Mesendoderm (in vitro differentiated cells): ENCODE measurements at regions not wholly inside any gene's neighbourhood (a gene's known extent, or its start where the extent isn't known, plus 50 kb on each side); places are given as distances from the start of the nearest gene placed in this dataset.

Experiments used
- DNase-seq: peaks from one replicate; pipeline ENCODE4 v3.0.0; 2013
- H2AK5ac ChIP-seq: 2 replicates; pipeline ENCODE4 v1.6.1; 2013; ENCODE audit warnings: low read length, inconsistent platforms
- H2BK120ac ChIP-seq: 2 replicates; pipeline ENCODE4 v1.6.1; 2013; ENCODE audit warnings: low read depth, mild to moderate bottlenecking, low read length, moderate library complexity, mixed read lengths
- H2BK15ac ChIP-seq: replicated peaks from 2 replicates; pipeline ENCODE4 v1.6.1; 2013; ENCODE audit warnings: low read depth, mild to moderate bottlenecking, moderate library complexity
- H2BK5ac ChIP-seq: 2 replicates; pipeline ENCODE4 v1.6.1; 2013; ENCODE audit warnings: low read length, inconsistent platforms
- H3K18ac ChIP-seq: 2 replicates; pipeline ENCODE4 v1.6.1; 2013; ENCODE audit warnings: mild to moderate bottlenecking, low read length, mixed read lengths
- H3K23ac ChIP-seq: one replicate; pipeline ENCODE4 v1.6.1; 2013; ENCODE audit warnings: low read length
- H3K27ac ChIP-seq: 2 replicates; pipeline ENCODE4 v1.5.1; 2013; ENCODE audit warnings: low read depth, mild to moderate bottlenecking, inconsistent platforms, low read length, moderate library complexity
- H3K27me3 ChIP-seq: 2 replicates; pipeline ENCODE4 v1.6.1; 2013; ENCODE audit warnings: low read length, control low read depth, mild to moderate bottlenecking, inconsistent platforms; ENCODE audit not compliant: insufficient read depth, poor library complexity
- H3K36me3 ChIP-seq: 2 replicates; pipeline ENCODE4 v1.6.1; 2013; ENCODE audit warnings: low read length, inconsistent platforms; ENCODE audit not compliant: control insufficient read depth, insufficient read depth
- H3K4ac ChIP-seq: one replicate; pipeline ENCODE4 v1.6.1; 2013; ENCODE audit warnings: low read depth, mild to moderate bottlenecking, low read length, moderate library complexity
- H3K4me1 ChIP-seq: 2 replicates; pipeline ENCODE4 v1.6.1; 2013; ENCODE audit warnings: low read depth, low read length, inconsistent platforms; ENCODE audit not compliant: control insufficient read depth
- H3K4me2 ChIP-seq: 2 replicates; pipeline ENCODE4 v1.6.1; 2013; ENCODE audit warnings: low read length
- H3K4me3 ChIP-seq: 2 replicates; pipeline ENCODE4 v1.5.1; 2013; ENCODE audit warnings: mild to moderate bottlenecking, low read length
- H3K56ac ChIP-seq: one replicate; pipeline ENCODE4 v1.6.1; 2013; ENCODE audit warnings: low read length
- H3K79me1 ChIP-seq: 2 replicates; pipeline ENCODE4 v1.6.1; 2013; ENCODE audit warnings: low read length, inconsistent platforms
- H3K79me2 ChIP-seq: 2 replicates; pipeline ENCODE4 v1.6.1; 2013; ENCODE audit warnings: mild to moderate bottlenecking, low read length; ENCODE audit not compliant: control insufficient read depth, insufficient read depth
- H3K9ac ChIP-seq: 2 replicates; pipeline ENCODE4 v1.6.1; 2013; ENCODE audit warnings: low read length, inconsistent platforms
- H4K5ac ChIP-seq: one replicate; pipeline ENCODE4 v1.6.1; 2013; ENCODE audit warnings: low read length
- H4K8ac ChIP-seq: one replicate; pipeline ENCODE4 v1.6.1; 2013; ENCODE audit warnings: low read depth, mild to moderate bottlenecking, control low read depth, low read length, moderate library complexity
- WGBS: extraction: QIAGEN DNeasy Blood & Tissue Kit; methylation state at CpG from one replicate; pipeline ENCODE4 v1.1.7; 2013; ENCODE audit warnings: low lambda C conversion rate, missing lambda C conversion rate; ENCODE audit not compliant: insufficient coverage; ENCODE audit errors: extremely low coverage; 5-methylcytosine and 5-hydroxymethylcytosine counted together

DNA sequence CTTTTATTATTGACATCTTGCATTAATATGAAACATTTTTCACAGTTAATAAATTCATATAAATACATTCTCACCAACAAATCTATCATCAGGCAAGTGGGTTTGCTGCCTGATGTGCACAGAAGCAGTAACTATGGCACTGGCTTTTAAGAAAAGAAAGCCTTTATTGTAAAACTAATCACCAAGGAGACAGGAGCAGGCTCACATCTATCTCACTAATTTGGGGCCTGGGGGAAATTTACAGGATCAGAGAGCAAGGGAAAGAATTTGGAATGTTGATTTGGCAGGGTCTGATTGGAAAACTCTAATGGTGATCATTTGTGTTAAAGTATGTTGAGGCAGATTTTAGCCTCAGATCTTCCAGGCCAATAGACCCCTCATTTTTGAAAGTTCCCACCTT, 605.7 kb downstream of the POM121L12 start:
- Histone ChIP-seq H3K4me2 (no peak overlapping the region), H4K8ac (no peak overlapping the region), H4K5ac (no peak overlapping the region), H3K4me3 (no peak overlapping the region), H3K27me3 (no peaks in the 10 kb centered on the region), H3K56ac (no peak overlapping the region), H3K79me1 (no peaks in the 10 kb centered on the region), H3K18ac (no peak overlapping the region), H2BK120ac (no peak overlapping the region), H2BK5ac (no peak overlapping the region), H3K27ac (no peak overlapping the region), H2AK5ac (no peak overlapping the region), H3K4me1 (no peaks in the 10 kb centered on the region), H3K4ac (no peak overlapping the region), H3K79me2 (no peaks in the 10 kb centered on the region), H3K36me3 (no peaks in the 10 kb centered on the region), H2BK15ac (no peak overlapping the region), H3K9ac (no peak overlapping the region), H3K23ac (no peak overlapping the region)
- no peak for DNase-seq

DNA sequence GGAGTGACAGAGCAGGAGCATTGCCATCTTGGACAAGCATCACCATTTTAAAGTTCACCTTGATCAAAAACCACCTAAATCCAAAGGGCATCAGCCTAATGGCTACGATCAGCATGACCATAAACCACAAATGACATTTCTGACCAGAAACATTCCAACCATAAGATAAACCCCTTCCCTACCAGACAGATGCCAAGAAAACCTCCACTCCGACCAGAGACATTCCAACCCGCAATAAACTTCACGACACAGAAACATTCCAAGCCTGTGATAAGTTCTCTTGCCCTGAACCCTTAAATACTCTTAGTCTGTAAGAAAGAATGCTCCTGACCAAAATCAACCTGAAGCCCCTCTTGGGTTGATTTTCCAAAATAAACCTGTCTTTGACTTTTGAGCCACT, 606.9 kb downstream of the POM121L12 start:
- Histone ChIP-seq H3K9ac (no peak overlapping the region), H4K8ac (no peak overlapping the region), H3K79me2 (no peaks in the 10 kb centered on the region), H3K27ac (no peak overlapping the region), H3K4ac (no peak overlapping the region), H2BK120ac (no peak overlapping the region), H3K18ac (no peak overlapping the region), H3K4me3 (no peak overlapping the region), H3K4me1 (no peaks in the 10 kb centered on the region), H3K4me2 (no peak overlapping the region), H3K56ac (no peak overlapping the region), H3K79me1 (no peaks in the 10 kb centered on the region), H3K27me3 (no peaks in the 10 kb centered on the region), H3K23ac (no peak overlapping the region), H2BK15ac (no peak overlapping the region), H3K36me3 (no peaks in the 10 kb centered on the region), H4K5ac (no peak overlapping the region), H2BK5ac (no peak overlapping the region), H2AK5ac (no peak overlapping the region)
- DNase-seq = peak; percentile 30
- no CpG with 5 or more reads among the region's 4 CpGs for WGBS

DNA sequence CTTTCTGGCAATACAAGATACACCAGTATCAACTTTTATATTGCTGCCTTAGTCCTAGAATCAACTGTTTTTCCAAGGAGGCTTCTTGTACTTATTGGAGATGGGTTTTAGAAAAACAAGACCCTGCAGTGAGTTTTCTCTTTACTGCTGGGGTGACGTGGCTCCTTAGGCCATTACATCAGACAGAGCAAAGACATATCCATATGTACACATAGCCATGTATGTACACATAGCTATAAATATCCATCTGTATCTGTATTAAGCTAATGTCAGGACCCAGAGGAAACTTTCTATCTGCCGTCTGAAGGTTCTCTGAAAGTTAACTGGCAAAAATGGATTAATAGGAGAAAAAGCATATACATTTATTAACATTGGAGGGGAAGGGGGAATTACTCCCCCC, 607.4 kb downstream of the POM121L12 start:
- Histone ChIP-seq H2BK120ac (no peak overlapping the region), H3K4ac (no peak overlapping the region), H4K5ac (no peak overlapping the region), H2AK5ac (no peak overlapping the region), H3K4me1 (no peaks in the 10 kb centered on the region), H3K36me3 (no peaks in the 10 kb centered on the region), H3K56ac (no peak overlapping the region), H3K79me2 (no peaks in the 10 kb centered on the region), H3K18ac (no peak overlapping the region), H3K23ac (no peak overlapping the region), H4K8ac (no peak overlapping the region), H3K27me3 (no peaks in the 10 kb centered on the region), H3K4me2 (no peak overlapping the region), H3K79me1 (no peaks in the 10 kb centered on the region), H3K4me3 (no peak overlapping the region), H3K27ac (no peak overlapping the region), H2BK5ac (no peak overlapping the region), H2BK15ac (no peak overlapping the region), H3K9ac (no peak overlapping the region)
- WGBS = no CpG with 5 or more reads among the region's 2 CpGs
- no peak for DNase-seq

GRCh38 chr7:53656881-53657280, 621.4 kb downstream of the POM121L12 start:
- Histone ChIP-seq H2BK15ac (no peak overlapping the region), H3K56ac (no peak overlapping the region), H2BK120ac (no peak overlapping the region), H3K23ac (no peak overlapping the region), H4K5ac (no peak overlapping the region), H3K4ac (no peak overlapping the region), H4K8ac (no peak overlapping the region), H3K4me3 (no peak overlapping the region), H3K27ac (no peak overlapping the region), H2BK5ac (no peak overlapping the region), H3K79me2 (no peaks in the 10 kb centered on the region), H3K4me2 (no peak overlapping the region), H3K27me3 (peaks cover 2% of the 10 kb centered on the region), H3K9ac (no peak overlapping the region), H3K36me3 (no peaks in the 10 kb centered on the region), H3K18ac (no peak overlapping the region), H3K79me1 (no peaks in the 10 kb centered on the region), H2AK5ac (no peak overlapping the region), H3K4me1 (no peaks in the 10 kb centered on the region)
- no CpG with 5 or more reads among the region's 1 CpG for WGBS
- peak; percentile 27 for DNase-seq

GRCh38 chr7:53657586-53657985, 622.2 kb downstream of the POM121L12 start:
- H3K79me2 ChIP-seq = no peaks in the 10 kb centered on the region
- H3K27me3 ChIP-seq = peaks cover 2% of the 10 kb centered on the region
- H2BK5ac ChIP-seq = no peak overlapping the region
- no peaks in the 10 kb centered on the region for H3K36me3 ChIP-seq
- no peak overlapping the region for H3K18ac ChIP-seq
- no peak overlapping the region for H2BK120ac ChIP-seq
- H2BK15ac ChIP-seq = no peak overlapping the region
- DNase-seq = no peak
- no peak overlapping the region for H4K5ac ChIP-seq
- no peak overlapping the region for H3K4me2 ChIP-seq
- no peak overlapping the region for H3K9ac ChIP-seq
- no peak overlapping the region for H3K56ac ChIP-seq
- H2AK5ac ChIP-seq = no peak overlapping the region
- no CpG with 5 or more reads among the region's 1 CpG for WGBS
- H3K4me1 ChIP-seq = no peaks in the 10 kb centered on the region
- H3K23ac ChIP-seq = no peak overlapping the region
- H3K4ac ChIP-seq = no peak overlapping the region
- H3K27ac ChIP-seq = no peak overlapping the region
- no peak overlapping the region for H3K4me3 ChIP-seq
- H4K8ac ChIP-seq = no peak overlapping the region
- H3K79me1 ChIP-seq = no peaks in the 10 kb centered on the region

DNA sequence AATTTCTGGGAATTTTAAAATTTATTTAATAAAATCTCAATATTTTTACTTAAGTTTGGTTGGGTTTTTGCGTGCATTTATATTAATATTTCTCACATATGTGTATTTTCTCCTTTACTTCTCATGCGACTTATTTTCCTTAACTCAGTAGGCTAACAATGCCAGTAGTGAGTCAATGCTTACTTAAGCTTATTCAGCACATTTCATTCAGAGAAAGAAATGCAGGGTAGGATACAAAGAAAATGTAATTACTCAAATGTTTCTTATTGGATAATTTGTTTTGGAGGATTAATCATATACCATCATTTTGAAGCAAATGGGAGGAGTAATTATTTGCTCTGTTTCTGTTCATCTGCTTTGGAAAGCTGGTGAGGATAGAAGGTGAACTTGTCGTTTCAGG, 623.5 kb downstream of the POM121L12 start:
- Histone ChIP-seq H2BK15ac (no peak overlapping the region), H3K56ac (no peak overlapping the region), H3K36me3 (no peaks in the 10 kb centered on the region), H3K4me2 (no peak overlapping the region), H3K18ac (no peak overlapping the region), H2BK120ac (no peak overlapping the region), H4K5ac (no peak overlapping the region), H3K4me1 (no peaks in the 10 kb centered on the region), H4K8ac (no peak overlapping the region), H3K4ac (no peak overlapping the region), H3K9ac (no peak overlapping the region), H3K4me3 (no peak overlapping the region), H3K79me1 (no peaks in the 10 kb centered on the region), H3K79me2 (no peaks in the 10 kb centered on the region), H3K27ac (no peak overlapping the region), H2AK5ac (no peak overlapping the region), H3K27me3 (peaks cover 2% of the 10 kb centered on the region), H2BK5ac (no peak overlapping the region), H3K23ac (no peak overlapping the region)
- no CpG with 5 or more reads among the region's 3 CpGs for WGBS
- DNase-seq = no peak
